Ascending aorta (tissue), 2 donors: ENCODE measurements at regions not wholly inside any gene's neighbourhood (a gene's known extent, or its start where the extent isn't known, plus 50 kb on each side); places are given as distances from the start of the nearest gene placed in this dataset.

Experiments
- DNase-seq, 2 donors: peaks; one replicate each; pipeline ENCODE4 v3.0.0-alpha.2; 2019; ENCODE audit warnings: low spot score in 2 of 2
- H3K27ac ChIP-seq, 2 donors: fragments of 200-600 bp; sonication (generic); one replicate each; pipeline ENCODE4 v1.5.1; 2016 to 2017; ENCODE audit warnings: mild to moderate bottlenecking in 1 of 2
- H3K27me3 ChIP-seq: fragments of 200-600 bp; sonication (generic); one replicate; pipeline ENCODE4 v1.5.1; 2017
- H3K36me3 ChIP-seq, 2 donors: fragments of 200-600 bp; sonication (generic); one replicate each; pipeline ENCODE4 v1.5.1; 2016
- H3K4me1 ChIP-seq, 2 donors: fragments of 200-600 bp; sonication (generic); one replicate each; pipeline ENCODE4 v1.5.1; 2016 to 2017; ENCODE audit warnings: mild to moderate bottlenecking in 1 of 2
- H3K4me3 ChIP-seq, 2 donors: fragments of 200-600 bp; sonication (generic); one replicate each; pipeline ENCODE4 v1.5.1; 2016 to 2017; ENCODE audit warnings: mild to moderate bottlenecking in 1 of 2
- H3K9me3 ChIP-seq, 2 donors: fragments of 200-600 bp; sonication (generic); one replicate each; pipeline ENCODE4 v1.5.1; 2016
- intact Hi-C: fragments of 100-400 bp; cut with DNase I; formaldehyde crosslinking; loops from one replicate; pipeline ENCODE4 v1.15.1; 2023
- TF ChIP-seq, protein P1 (sequence below), 3 experiments: fragments of 200-600 bp in 2 of 3; fragments of 450-650 bp in 1 of 3; sonication (generic) in 2 of 3; IDR thresholded peaks; one replicate each; pipeline ENCODE4 v1.5.1; 2016 to 2019; ENCODE audit warnings: antibody characterized with exemption in 3 of 3, mild to moderate bottlenecking in 1 of 3, moderate library complexity in 1 of 3

DNA sequence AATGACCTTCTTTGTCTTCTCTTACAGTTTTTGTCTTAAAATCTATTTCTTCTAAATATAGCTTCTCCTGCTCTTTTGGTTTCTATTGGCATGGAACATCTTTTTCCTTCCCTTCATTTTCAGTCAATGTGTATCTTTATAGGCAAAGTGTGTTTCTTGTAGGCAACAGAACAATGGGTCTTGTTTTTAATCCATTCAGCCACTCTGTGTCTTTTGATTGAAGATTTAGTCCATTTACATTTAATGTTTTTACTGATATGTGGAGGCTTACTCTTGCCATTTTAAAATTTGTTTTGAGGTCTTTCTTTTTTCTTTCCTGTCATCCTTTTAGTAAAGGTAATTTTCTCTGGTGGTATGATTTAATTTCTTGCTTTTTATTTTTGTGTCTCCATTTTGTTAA, 271.2 kb upstream of the ZP4 start:
- H3K27me3 ChIP-seq: no peaks in the 10 kb centered on the region
- TF ChIP-seq, protein P1, sequence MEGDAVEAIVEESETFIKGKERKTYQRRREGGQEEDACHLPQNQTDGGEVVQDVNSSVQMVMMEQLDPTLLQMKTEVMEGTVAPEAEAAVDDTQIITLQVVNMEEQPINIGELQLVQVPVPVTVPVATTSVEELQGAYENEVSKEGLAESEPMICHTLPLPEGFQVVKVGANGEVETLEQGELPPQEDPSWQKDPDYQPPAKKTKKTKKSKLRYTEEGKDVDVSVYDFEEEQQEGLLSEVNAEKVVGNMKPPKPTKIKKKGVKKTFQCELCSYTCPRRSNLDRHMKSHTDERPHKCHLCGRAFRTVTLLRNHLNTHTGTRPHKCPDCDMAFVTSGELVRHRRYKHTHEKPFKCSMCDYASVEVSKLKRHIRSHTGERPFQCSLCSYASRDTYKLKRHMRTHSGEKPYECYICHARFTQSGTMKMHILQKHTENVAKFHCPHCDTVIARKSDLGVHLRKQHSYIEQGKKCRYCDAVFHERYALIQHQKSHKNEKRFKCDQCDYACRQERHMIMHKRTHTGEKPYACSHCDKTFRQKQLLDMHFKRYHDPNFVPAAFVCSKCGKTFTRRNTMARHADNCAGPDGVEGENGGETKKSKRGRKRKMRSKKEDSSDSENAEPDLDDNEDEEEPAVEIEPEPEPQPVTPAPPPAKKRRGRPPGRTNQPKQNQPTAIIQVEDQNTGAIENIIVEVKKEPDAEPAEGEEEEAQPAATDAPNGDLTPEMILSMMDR (IDR thresholded peaks at IDR 0.05): no peak

DNA sequence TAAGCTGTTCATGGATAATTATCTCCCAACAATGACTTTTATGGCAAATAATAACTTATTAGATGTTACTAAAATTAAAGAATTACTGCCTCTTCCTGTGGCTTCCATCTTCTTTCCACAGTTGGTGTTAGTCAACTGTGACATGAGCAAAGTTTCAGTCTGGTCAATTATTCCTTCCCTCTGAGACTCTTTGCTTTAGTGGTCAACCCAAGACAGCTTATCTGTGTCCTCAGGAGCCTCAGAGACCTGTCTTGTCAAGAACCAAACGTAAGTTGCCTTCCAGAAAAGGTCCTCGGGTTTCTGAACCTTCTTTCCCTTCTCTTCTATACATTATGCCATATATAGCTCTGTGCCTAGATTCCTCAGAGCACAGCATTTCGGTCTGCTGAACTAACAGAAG, 263.2 kb upstream of the ZP4 start:
- intact Hi-C loops: no loop called here
- no peak for DNase-seq
- TF ChIP-seq, protein P1 (IDR thresholded peaks at IDR 0.05): no peak

More for the DNA sequence above, 271.2 kb upstream of the ZP4 start:
- no peaks in the 10 kb centered on the region for H3K9me3 ChIP-seq
- H3K36me3 ChIP-seq: no peaks in the 10 kb centered on the region
- H3K4me3 ChIP-seq: no peak overlapping the region
- DNase-seq: no peak
- H3K4me1 ChIP-seq: no peaks in the 10 kb centered on the region
- intact Hi-C loops: no loop called here
- no peak overlapping the region for H3K27ac ChIP-seq

DNA sequence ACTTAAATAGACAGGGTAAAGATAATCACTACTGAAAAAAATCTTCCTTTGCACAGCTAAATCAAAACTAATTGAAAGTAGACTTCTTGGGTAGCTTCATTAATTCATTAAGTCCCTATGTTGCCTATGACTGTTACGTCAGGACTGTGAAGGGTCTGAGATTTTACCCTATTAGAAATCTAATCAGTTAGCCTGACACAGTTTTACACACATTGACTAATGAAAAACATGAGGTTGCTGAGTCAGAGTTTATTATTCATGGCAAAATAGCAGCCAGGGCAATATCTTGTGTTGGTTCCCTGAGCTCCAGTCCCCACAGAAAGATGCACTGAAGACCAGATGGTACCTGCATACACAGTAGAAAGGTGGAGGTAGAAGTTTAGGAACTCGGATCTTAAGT, 262.5 kb upstream of the ZP4 start:
- DNase-seq: no peak
- intact Hi-C loops: no loop called here
- TF ChIP-seq, protein P1 (IDR thresholded peaks at IDR 0.05): no peak

More for the DNA sequence above, 263.2 kb upstream of the ZP4 start:
- H3K4me1 ChIP-seq: no peaks in the 10 kb centered on the region
- H3K27ac ChIP-seq: no peak overlapping the region
- H3K36me3 ChIP-seq: no peaks in the 10 kb centered on the region
- no peak overlapping the region for H3K4me3 ChIP-seq
- H3K9me3 ChIP-seq: no peaks in the 10 kb centered on the region
- no peaks in the 10 kb centered on the region for H3K27me3 ChIP-seq

DNA sequence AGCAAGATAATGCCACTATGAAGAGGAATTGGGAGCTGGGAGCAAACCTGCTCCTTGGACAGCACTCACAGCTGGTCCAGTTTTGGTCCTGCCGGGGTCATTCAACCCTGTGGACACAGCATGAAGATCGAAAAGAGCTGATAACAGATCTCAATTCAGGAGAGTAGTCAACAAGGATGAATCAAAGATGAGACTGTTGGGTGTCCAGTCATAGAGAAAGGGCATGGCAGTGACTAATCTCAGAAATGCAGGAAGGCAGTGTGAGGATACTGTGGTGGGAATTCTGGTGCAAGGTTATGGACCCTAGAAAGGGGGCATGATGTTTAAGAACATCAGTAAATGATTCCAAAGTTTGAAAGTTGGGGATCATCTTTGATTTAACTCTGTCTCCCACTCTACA, 261.4 kb upstream of the ZP4 start:
- DNase-seq: no peak
- TF ChIP-seq, protein P1 (IDR thresholded peaks at IDR 0.05): no peak
- intact Hi-C loops: no loop called here
- H3K4me1 ChIP-seq: no peaks in the 10 kb centered on the region
- H3K9me3 ChIP-seq: no peaks in the 10 kb centered on the region
- H3K36me3 ChIP-seq: no peaks in the 10 kb centered on the region
- H3K27me3 ChIP-seq: no peaks in the 10 kb centered on the region
- no peak overlapping the region for H3K4me3 ChIP-seq
- no peak overlapping the region for H3K27ac ChIP-seq

More for the DNA sequence above, 262.5 kb upstream of the ZP4 start:
- Histone ChIP-seq H3K27ac (no peak overlapping the region), H3K9me3 (no peaks in the 10 kb centered on the region), H3K36me3 (no peaks in the 10 kb centered on the region), H3K4me1 (no peaks in the 10 kb centered on the region), H3K4me3 (no peak overlapping the region), H3K27me3 (no peaks in the 10 kb centered on the region)

DNA sequence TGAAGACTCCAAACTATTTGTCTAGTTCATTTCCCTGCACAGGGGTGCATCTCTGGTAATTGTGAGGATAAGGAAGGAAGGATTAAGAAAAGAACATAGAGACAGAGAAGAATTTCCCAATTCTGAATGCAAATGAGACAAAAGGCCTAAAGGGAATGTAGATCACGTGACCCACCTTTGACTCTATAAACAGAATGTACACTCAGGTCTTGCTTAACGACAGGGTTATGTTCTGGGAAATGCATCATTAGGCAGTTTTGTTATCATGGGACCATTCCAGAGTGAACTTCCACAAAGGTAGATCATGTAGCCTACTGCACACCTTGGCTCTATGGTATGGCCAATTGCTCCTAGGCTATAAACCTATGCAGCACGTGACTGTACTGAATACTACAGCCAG, 252.3 kb upstream of the ZP4 start:
- H3K9me3 ChIP-seq: no peaks in the 10 kb centered on the region
- no peak for DNase-seq
- intact Hi-C loops: no loop called here
- TF ChIP-seq, protein P1 (IDR thresholded peaks at IDR 0.05): no peak
- no peak overlapping the region for H3K4me3 ChIP-seq
- H3K27me3 ChIP-seq: no peaks in the 10 kb centered on the region
- H3K27ac ChIP-seq: no peak overlapping the region
- no peaks in the 10 kb centered on the region for H3K36me3 ChIP-seq
- no peaks in the 10 kb centered on the region for H3K4me1 ChIP-seq

DNA sequence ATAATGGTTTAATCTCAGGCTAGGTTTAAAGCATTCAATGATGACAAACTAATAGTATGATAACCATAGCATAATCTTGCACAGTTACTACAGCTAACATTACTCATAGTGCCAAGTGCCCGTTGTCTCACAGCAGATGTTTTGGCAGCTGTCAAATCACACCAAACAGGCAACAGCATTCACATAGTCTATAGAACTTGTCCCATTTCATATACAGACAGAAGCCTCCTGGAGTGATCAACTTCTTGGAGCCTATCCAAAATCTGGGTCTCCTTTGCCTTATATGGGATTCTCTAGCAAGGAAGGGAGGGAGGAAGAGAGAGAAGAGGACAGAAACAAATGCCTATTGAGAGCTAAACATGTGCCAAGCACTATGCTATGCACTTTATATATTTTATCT, 250.6 kb upstream of the ZP4 start:
- TF ChIP-seq, protein P1 (IDR thresholded peaks at IDR 0.05): no peak
- DNase-seq: no peak
- Histone ChIP-seq H3K4me3 (no peak overlapping the region), H3K27me3 (no peaks in the 10 kb centered on the region), H3K4me1 (no peaks in the 10 kb centered on the region), H3K36me3 (no peaks in the 10 kb centered on the region), H3K27ac (no peak overlapping the region), H3K9me3 (no peaks in the 10 kb centered on the region)
- intact Hi-C loops: no loop called here
